Adrenal gland (tissue), 9 donors: ENCODE measurements at regions not wholly inside any gene's neighbourhood (a gene's known extent, or its start where the extent isn't known, plus 50 kb on each side); places are given as distances from the start of the nearest gene placed in this dataset.

ENCODE experiments used
- DNase-seq, 7 donors: peaks; one replicate each; pipeline ENCODE4 v3.0.0-alpha.2; 2019 to 2020
- H3K27ac ChIP-seq, 5 donors: fragments of 200-600 bp; sonication (generic) in 4 of 5; 1 replicate in 3 of 5; 2 replicates in 2 of 5; pipeline versions ENCODE4 v1.5.1 to v1.8.0; 2016 to 2020; ENCODE audit warnings: mild to moderate bottlenecking in 1 of 5
- H3K27me3 ChIP-seq: fragments of 200-600 bp; 2 replicates; pipeline ENCODE4 v1.8.0; 2021
- H3K36me3 ChIP-seq, 2 donors: fragments of 200-600 bp; replicated peaks in 1 of 2; 1 replicate in 1 of 2; 2 replicates in 1 of 2; pipeline versions ENCODE4 v1.5.1 to v1.8.0; 2018 to 2022
- H3K4me1 ChIP-seq, 2 donors: fragments of 200-600 bp; replicated peaks in 1 of 2; 1 replicate in 1 of 2; 2 replicates in 1 of 2; pipeline versions ENCODE4 v1.5.1 to v1.8.0; 2018 to 2021
- H3K4me3 ChIP-seq, 4 donors: fragments of 200-600 bp; sonication (generic) in 3 of 4; one replicate each; pipeline ENCODE4 v1.5.1; 2016 to 2018
- H3K9me3 ChIP-seq, 3 donors: fragments of 200-600 bp; sonication (generic) in 1 of 3; replicated peaks in 1 of 3; 1 replicate in 2 of 3; 2 replicates in 1 of 3; pipeline versions ENCODE4 v1.5.1 to v1.8.0; 2016 to 2021
- CTCF ChIP-seq, 6 experiments: fragments of 450-650 bp in 4 of 6; fragments of 200-600 bp in 2 of 6; sonication (generic) in 1 of 6; IDR thresholded peaks; 1 replicate in 5 of 6; 2 replicates in 1 of 6; pipeline versions ENCODE4 v1.5.1 to v1.8.0; 2016 to 2021; ENCODE audit warnings: antibody characterized with exemption in 6 of 6, mild to moderate bottlenecking in 2 of 6, moderate library complexity in 1 of 6
- POLR2A ChIP-seq, 2 donors: fragments of 450-650 bp; IDR thresholded peaks; one replicate each; pipeline ENCODE4 v1.6.1; 2017; ENCODE audit warnings: antibody characterized with exemption in 2 of 2, mild to moderate bottlenecking in 2 of 2, moderate library complexity in 1 of 2
- WGBS, 4 donors: extraction: QIAGEN DNeasy Blood & Tissue Kit in 2 of 4; methylation state at CpG; one replicate each; pipeline versions ENCODE4 v1.1.5 to v1.1.7; 2013 to 2017; 5-methylcytosine and 5-hydroxymethylcytosine counted together
- intact Hi-C, 2 donors: fragments of 100-400 bp; cut with DNase I; formaldehyde crosslinking; loops; one replicate each; pipeline versions ENCODE4 v1.14.1 to v1.15.0; 2022 to 2023
- donor health status: healthy with polysubstance abuse.
- donor health status: Bipolar disorder and iron deficiency.
- donor health status: DM: yes; HTN: yes; CAD: no.
- donor health status: DM: no; HTN: no; CAD: no.
- donor health status: DM: no; HTN: no; CAD: no.

- TF ChIP-seq POLR2A (IDR thresholded peaks at IDR 0.05) (no peak), CTCF (IDR thresholded peaks at IDR 0.05) (no peak)
- no peak for DNase-seq
- H3K36me3 ChIP-seq: no peaks in the 10 kb centered on the region
- no peak overlapping the region for H3K27ac ChIP-seq
- intact Hi-C loops: no loop called here
- H3K4me3 ChIP-seq: no peak overlapping the region
- H3K9me3 ChIP-seq: no peaks in the 10 kb centered on the region
- no peaks in the 10 kb centered on the region for H3K4me1 ChIP-seq
- WGBS, 4 donors: 55 to 82% (median 60%) methylated on average over 1 of the region's 1 CpG
- H3K27me3 ChIP-seq: no peaks in the 10 kb centered on the region
Observed at GRCh38 chr13:80115616-80116015, 225.3 kb downstream of the SPRY2 start.

- 86 to 98% (median 93%) methylated on average over 2 of the region's 2 CpGs for WGBS, 4 donors
- Histone ChIP-seq H3K4me1 (no peaks in the 10 kb centered on the region), H3K27me3 (no peaks in the 10 kb centered on the region), H3K36me3 (no peaks in the 10 kb centered on the region), H3K27ac (no peak overlapping the region), H3K9me3 (no peaks in the 10 kb centered on the region), H3K4me3 (no peak overlapping the region)
- DNase-seq: no peak
- TF ChIP-seq POLR2A (IDR thresholded peaks at IDR 0.05) (no peak), CTCF (IDR thresholded peaks at IDR 0.05) (no peak)
- intact Hi-C loops: no loop called here
Observed at GRCh38 chr13:80113714-80114454, 227.0 kb downstream of the SPRY2 start.

GRCh38 chr13:80109303-80109702 is 231.6 kb downstream of the SPRY2 start:
- no peak overlapping the region for H3K27ac ChIP-seq
- intact Hi-C loops: no loop called here
- no peaks in the 10 kb centered on the region for H3K36me3 ChIP-seq
- TF ChIP-seq POLR2A (IDR thresholded peaks at IDR 0.05) (no peak), CTCF (IDR thresholded peaks at IDR 0.05) (no peak)
- H3K4me1 ChIP-seq: no peaks in the 10 kb centered on the region
- H3K4me3 ChIP-seq: no peak overlapping the region
- no peaks in the 10 kb centered on the region for H3K27me3 ChIP-seq
- 35 to 75% (median 70%) methylated on average over 3 of the region's 3 CpGs for WGBS, 4 donors
- no peaks in the 10 kb centered on the region for H3K9me3 ChIP-seq
- DNase-seq: no peak

GRCh38 chr13:80105350-80105749 is 235.6 kb downstream of the SPRY2 start:
- intact Hi-C loops: no loop called here

More at GRCh38 chr13:80105350-80105749, 235.6 kb downstream of the SPRY2 start:
- H3K27ac ChIP-seq: no peak overlapping the region
- no peak overlapping the region for H3K4me3 ChIP-seq
- H3K4me1 ChIP-seq: no peaks in the 10 kb centered on the region
- no peak for DNase-seq
- H3K9me3 ChIP-seq: no peaks in the 10 kb centered on the region
- no peak for TF ChIP-seq CTCF (IDR thresholded peaks at IDR 0.05)
- TF ChIP-seq POLR2A (IDR thresholded peaks at IDR 0.05): no peak
- H3K27me3 ChIP-seq: no peaks in the 10 kb centered on the region
- 65 to 88% (median 75%) methylated on average over 2 of the region's 2 CpGs for WGBS, 4 donors
- H3K36me3 ChIP-seq: no peaks in the 10 kb centered on the region
